Stimulated activated CD4-positive, alpha-beta T cell treated with anti-CD3 and anti-CD28 coated beads, Interleukin-1b, Interleukin-23, amount 100 ng/mL, for 48 hours (primary cell): ENCODE measurements at regions not wholly inside any gene's neighbourhood (a gene's known extent, or its start where the extent isn't known, plus 50 kb on each side); places are given as distances from the start of the nearest gene placed in this dataset.

Experiments
- DNase-seq: peaks from one replicate; pipeline ENCODE4 v3.0.0-alpha.2; 2020

DNA sequence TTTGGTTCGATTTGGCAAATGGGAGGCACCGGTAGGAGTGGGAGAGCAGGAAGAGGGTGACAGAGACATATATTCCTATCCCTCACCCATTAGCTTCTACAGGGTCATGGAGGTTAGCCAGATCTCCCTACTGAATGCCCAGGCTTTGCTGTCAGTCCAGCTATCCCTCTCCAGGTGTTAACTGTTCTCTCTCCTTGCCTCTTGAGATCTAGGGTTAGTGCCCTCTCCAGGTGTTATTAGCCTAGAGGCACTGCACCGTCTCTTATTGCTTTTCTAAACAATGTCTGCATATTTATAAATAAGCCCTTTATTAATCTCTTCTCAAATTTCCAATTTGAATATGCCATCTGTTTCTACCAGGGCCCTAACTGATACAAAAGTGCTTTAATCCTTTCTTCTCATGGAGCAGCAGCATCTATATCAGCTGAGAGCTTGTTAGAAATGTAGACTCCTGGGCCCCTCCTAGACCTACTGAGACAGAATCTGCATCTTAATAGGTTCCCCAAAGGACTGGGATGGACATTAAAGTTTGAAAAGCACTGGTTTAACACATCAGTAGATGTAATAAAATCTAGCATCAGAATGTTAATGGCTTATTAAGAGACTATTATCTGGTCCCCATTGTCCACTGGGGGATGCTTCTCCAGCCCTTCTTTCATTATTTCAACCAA is 322.5 kb upstream of the SLC24A2 start:
- no peak for DNase-seq

DNA sequence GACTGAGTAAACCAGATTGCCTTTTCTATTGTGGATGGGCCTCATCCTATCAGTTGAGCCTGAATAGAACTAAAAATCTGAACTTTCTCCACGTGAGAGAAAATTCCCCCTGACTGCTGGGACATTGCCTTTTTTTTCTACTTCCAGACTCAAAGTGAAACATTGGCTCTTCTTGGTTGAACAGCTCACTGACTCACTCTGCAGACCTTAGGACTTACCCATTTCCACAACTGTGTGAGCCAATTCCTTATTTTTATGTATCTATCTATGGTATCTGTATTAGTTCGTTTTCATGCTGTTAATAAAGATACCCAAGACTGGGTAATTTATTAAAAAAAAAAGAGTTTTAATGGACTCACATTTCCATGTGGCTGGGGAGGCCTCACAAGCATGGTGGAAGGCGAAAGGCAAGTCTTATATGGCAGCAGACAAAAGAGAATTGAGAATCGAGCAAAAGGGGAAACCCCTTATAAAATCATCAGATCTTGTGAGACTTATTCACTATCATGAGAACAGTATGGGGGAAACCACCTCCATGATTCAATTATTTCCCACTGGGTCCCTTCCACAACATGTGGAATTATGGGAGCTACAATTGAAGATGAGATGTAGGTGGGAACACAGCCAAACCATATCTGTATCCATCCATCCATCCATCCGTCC is 306.7 kb upstream of the SLC24A2 start:
- DNase-seq, result no peak

DNA sequence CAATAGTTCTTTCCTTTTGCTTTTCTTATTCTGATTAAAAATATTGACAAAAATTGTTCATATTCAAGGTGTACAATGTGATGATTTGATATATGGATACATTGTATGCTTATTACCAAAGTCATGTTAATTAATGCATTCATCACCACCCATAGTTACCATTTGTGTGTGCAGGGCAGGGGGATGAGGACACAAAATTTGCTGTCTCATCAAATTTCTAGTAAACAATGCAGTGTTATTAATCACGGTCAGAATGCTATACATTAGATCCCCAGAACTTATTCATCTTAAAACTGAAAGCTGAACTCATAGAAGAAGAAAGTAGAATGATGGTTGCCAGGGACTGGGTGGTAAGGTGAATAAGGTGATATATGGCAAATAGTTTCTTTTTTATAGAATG is 303.7 kb upstream of the SLC24A2 start:
- no peak for DNase-seq

DNA sequence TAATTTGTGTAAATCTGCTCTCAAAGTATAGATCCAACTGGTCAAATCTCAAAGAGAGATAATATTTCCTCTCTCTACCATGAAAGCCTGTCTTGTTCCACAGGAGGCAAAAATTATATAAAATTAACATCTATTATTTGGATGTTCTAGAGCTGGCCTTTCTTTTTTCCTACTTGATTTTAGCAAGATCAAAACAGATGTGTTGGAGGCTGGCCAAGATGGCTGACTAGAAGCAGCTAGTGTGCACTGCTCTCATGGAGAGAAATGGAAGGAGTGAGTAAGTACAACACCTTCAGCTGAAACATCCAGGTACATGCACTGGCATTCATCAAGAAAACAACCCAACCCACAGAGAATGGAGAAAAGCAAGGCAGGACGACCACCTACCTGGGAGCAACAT is 298.6 kb upstream of the SLC24A2 start:
- no peak for DNase-seq

DNA sequence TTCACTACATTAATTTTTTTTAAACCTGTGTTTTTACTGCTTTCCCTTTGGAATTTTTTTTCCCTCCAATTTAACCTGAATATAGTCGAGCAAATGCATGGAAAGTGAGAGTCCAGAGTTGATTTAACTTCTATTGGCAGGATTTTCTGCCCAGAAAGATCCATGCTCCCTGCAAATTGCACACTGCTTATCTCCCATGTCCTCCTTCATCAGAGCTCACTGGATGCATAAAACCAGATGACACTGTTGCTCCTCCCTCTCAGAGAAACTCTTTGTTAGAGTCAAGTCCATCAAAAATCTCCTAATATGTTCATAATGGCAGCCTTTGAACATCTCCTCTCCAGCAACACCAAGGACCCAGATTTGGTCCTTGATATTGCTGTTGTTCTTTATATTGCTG is 297.0 kb upstream of the SLC24A2 start:
- no peak for DNase-seq

DNA sequence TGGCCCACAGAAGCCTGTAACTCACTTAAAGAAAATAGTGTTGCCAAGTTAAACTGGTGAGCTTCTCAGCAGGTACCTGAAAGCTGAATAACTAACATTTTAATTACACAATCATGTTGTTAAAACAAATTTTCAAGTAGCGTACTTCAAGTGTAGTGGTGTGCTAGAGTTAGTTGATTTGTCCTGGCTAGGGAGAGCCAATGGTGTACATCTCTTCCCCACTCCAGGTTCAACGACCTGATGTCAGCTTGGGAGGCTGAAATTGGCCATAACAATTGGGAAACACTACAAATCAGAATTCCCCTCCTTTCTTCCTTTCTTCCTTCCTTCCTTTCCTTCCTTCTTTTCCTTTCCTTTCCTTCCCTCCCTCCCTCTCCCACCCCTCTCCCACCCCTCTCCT is 295.3 kb upstream of the SLC24A2 start:
- DNase-seq, result no peak

DNA sequence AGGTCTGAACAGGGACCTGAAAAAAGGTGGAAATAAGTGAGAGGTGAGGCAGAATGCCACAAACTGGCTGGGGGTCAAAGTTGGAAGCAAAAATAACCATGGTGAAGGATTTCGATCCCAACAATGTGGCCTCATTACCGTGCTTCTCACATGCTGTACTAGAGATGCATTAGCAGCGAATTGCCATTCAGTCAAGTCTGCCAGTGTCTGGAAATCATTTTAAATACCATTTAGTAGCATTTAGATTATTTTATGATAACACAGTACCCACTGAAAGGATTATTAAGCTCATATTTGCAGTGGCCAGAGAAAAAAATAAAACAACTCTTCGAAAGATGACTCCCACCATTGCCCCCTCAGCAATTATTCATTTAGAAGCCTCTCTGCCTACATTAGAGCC is 294.6 kb upstream of the SLC24A2 start:
- DNase-seq, result no peak

DNA sequence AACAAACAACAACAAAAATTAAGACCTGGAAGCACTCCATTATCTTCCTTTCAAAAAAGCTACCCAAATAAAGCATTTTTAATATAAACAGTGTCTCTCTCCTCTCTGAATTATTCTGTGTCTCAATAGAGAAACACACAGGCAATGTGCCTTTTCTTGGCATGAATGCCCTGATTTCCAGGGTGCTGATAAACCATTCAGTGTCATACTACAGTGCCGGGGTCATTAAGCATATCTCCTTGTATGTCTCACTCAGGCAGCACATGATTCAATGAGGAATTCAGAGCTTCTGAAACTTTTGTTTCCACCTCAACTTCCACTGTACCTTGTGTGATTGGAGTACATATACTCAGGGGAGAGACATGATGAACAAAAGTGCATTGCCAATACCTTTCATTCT is 294.0 kb upstream of the SLC24A2 start:
- DNase-seq, result no peak

DNA sequence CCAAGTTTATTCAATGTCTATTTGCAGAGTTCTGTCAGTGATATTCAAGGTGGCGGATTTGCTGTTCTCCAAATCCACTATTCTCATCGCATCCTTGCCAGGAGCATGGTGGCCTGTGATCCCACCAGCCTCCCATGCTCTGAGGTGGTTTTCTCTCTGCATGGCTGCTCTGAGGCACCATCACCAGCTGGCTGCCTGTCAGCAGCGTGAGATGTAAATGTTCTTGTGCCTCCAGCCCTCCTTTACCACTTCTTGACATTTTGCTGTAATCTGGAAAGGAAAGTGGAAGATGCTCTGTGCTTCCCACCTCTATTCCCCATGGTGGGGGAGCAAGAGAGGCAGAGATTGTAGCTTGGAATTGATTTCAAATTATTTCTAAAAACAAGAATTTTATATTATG is 293.6 kb upstream of the SLC24A2 start:
- DNase-seq, result no peak

DNA sequence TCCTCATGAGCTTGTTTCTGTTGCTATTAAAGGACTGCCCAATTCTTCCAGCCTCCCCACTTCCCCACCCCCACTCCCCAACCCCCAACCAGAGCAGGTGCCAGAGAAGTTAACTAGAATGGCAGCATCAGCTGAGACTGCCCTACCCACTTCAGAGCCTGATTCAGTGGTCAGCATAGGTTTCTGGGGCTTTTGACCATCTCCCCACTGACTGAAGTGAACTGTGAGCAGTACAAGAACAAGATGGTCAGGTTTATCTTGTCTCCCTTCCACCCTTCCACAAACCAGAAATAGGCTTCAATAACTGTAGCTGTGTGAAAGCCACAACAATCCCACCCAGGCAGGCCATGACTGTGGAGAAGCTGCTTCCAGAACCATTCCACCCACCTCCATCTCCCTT is 289.4 kb upstream of the SLC24A2 start:
- DNase-seq, result no peak

DNA sequence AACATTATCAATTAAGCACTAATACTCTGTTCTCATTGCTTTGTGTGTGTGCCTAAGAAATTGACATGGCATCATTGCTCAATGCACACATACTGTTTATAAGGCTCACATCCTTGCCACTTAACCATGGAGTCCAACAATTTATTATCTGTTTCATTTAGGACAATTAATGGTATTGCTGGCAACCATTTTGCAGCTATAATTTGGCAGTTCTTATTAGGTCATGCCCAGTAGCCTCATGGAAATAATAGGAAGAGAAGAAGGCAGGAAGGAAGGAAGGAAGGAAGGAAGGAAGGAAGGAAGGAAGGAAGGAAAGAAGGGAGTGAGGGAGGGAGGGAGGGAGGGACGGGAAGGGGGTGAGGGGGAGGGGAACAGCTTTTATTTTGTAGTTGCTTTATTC is 285.5 kb upstream of the SLC24A2 start:
- DNase-seq, result no peak

DNA sequence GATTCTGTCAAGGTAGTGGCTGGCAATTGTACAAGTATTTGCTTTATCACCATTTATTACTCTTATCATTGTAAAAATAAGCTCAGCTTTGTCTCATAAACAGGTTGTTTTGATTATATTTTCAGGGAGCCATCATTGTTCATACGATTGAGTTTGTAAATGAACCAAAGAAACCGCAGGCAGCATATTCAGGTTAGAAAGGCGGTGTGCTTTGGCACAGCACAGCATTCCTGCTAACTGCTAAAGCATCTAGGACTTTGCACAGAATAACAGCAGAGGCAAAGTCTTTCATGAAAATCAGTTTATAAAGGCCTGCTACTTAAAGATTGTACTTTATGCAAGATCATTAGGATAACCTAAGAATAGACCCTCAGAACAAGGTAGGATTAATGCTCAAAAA is 281.5 kb upstream of the SLC24A2 start:
- no peak for DNase-seq

DNA sequence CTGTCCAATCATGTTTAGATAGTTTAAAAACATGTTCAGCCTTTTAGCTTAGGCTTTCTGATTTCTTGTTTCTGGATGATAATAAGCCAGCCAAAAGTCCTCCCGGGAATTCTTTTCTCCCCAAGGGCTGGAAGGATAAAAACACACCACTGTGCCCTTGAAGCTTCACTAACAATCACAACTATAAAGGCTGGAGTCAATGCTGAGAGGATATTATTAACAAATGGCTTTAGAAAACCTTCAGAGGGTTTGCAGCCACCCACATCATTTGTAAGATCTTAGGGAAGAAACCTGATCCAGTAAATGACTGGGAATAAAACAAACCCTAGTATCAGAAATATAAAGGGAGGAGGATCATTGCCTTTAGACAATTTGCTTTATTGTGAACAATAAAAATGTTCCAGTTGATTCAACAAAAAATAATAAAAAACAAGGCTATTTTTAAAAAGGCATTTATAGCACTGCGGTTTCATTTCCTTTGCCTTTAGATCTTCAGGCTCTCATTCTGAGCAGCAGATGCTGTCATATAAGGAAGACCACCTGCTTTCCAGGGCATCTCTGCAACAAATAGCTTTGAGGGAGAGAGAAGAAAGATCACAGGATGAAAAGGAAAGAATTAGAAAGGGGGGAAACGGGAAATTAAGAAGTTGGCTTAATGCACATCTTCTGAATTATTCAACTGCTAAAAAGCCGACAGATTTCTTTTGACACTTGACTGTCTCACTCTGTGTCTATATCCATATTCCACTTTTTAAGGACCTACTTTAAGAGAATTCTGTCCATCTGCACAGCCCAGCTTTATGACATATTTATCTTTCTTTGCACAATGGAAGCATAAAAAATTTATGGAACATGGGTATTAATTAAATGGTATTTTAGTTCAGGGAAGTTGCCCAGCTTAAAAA is 277.2 kb upstream of the SLC24A2 start:
- DNase-seq, result no peak

DNA sequence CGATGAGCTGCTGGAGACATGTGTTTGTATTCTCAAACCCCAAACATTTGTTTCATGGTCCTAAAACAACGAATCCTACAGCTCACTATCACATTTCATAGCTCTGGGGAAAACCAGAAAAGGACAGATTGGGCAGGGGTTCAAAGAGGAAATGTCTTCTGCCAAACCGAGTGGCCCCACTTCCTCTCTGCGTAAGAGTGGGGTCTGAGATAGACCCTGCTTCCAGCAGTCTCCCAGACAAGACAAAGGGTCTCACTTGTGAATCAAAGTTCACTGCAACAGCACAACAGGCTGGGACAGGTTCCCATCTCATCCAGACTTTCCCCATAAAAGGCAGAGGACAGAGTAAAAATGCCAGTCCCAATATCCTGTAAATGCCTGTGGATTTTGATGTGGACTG is 276.2 kb upstream of the SLC24A2 start:
- no peak for DNase-seq

DNA sequence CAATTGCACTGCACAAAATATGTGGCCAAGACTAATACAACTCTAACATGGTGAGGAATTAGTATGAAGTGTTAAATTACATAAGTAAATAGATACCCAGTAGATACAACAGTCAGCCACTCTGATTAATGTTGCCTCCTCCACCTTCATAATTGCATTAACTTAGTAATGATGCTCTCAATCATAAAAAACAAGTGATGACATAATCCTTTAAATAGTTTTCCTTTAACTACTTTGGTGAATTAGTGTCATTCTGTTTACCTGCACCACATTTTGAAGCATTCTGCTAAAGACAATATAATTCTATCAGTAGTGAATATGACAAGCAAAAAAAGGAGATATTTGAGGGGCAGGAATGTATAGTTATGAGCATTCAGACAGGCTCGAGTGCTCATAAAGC is 265.9 kb upstream of the SLC24A2 start:
- no peak for DNase-seq

DNA sequence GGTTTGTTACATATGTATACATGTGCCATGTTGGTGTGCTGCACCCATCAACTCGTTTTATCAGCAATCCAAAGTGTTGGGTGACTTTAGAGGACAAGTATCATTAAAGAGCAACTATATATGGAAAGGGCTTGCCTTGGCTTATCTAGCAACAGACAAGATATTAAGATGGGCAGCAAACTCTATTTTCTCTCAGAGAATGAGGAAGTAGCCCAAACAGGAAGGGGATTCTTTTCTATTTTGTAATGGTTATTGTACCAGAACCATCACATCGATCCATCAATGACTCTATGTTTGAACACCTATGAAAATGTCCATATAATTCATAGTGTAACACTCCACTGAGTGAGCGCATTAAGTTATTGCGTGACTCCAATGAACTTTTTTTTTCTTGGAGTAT is 260.1 kb upstream of the SLC24A2 start:
- no peak for DNase-seq

DNA sequence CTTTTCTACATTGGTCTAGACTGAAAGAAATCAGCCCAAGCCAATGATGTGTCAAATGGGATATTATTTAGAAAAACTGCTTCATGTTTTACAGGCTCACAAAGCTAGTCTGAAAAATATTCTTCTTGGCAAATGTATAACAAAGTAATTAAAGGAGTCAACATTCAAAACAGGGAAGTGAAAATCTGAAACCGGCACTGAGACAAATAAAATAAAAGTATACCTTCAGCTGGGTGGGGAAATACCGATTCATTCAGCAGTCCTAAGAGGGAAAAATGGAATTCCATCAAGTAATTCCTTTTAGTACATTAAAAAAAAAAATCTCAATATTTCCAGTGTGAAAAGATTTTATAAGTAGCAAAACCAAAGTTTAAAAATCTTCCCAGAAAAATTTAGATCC is 259.6 kb upstream of the SLC24A2 start:
- no peak for DNase-seq

DNA sequence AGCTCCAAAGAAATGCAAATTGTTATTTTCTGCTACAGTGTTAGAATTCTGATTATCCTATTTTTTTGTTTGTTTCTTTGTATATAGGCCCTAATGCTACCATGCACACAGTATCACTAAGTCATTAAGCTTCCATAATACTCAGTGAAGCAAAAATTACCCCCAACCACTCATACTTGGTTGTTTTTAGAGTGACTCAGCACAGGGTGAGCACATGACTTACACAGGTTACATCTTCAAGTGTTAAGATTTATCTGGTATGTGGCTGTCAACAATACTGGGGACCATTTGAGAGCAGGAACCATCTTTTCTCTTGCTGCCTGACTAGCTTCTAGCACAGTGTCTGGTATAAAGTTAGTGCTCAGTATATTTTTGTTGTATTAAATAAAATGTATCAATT is 255.8 kb upstream of the SLC24A2 start:
- DNase-seq, result no peak

DNA sequence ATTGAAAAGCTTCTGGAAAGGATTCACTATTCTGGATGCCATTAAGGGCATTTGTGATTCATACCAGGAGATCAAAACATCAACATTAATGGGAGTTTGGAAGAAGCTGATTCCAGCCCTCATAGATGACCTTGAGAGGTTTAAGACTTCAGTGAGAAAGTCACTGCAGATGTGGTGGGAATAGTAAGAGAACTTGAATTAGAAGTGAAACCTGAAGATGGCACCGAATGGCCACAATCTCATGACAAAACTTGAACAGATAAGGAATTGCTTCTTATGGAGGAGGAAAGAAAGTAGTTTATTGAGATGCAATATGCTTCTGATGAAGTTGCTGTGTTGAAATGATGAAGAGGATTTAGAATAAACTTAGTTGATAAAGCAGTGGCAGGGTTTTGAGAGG is 254.6 kb upstream of the SLC24A2 start:
- DNase-seq, result no peak

DNA sequence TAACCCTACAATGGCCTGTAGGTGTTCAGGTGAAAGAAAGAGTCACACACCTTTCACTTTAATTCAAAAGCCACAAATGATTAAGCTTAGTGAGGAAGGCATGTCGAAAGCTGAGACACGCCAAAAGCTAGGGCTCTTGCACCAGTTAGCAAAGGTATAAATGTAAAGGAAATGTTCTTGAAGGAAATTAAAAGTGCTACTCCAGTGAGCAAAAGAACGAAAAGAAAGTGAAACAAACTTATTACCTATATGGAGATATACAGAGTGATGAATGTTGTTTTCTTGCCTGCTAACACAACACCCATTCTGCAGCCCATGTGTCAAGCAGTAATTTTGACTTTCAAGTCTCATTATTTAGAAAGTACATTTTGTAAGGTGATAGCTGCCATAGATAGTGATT is 254.2 kb upstream of the SLC24A2 start:
- DNase-seq, result peak; percentile 20

DNA sequence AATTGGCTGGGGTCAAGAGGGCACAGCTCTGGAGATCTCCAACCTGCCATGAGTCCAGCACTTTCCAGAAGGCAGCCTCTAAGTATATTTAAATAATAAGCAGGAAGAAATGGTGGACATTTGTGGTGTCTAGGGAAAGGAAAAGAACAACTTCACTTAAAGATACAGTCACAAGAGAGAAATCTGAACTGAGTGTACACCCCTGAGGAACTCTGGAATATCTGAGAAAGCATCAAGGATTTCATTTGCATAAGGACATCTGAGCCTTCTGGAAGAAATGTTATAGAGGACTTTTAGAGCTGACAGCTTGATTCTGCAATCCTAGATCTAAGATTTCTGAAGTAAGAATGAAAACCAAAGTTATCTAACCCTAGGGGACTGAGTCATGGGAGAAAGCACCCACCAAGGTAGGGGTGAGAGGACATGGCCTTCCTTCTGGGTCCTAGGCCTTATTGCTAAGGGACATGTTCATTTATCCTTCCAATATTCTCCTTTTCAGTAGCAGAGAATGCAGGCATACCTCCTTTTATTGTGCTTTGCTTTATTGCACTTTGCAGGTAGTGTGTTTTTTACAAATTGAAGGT is 253.4 kb upstream of the SLC24A2 start:
- DNase-seq, result no peak

DNA sequence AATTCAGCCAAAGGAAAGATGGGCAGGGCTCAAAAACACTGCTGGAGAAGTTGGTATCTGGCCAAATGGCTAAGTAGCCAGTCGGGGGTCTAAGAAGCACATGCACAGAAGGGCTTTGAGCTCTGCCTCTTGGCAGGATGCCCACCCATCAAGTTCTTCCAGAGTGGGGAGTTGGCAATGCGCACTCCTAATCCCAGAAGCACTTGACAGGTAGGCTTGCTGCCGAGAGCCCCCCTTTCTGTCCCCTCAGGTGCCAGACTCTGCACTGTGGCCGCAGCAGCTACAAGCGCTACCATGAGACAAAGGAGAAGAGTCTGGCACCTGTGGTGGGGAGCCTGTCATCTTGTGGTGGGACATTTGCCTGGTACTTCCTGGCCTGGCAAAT is 252.9 kb upstream of the SLC24A2 start:
- DNase-seq, result no peak

DNA sequence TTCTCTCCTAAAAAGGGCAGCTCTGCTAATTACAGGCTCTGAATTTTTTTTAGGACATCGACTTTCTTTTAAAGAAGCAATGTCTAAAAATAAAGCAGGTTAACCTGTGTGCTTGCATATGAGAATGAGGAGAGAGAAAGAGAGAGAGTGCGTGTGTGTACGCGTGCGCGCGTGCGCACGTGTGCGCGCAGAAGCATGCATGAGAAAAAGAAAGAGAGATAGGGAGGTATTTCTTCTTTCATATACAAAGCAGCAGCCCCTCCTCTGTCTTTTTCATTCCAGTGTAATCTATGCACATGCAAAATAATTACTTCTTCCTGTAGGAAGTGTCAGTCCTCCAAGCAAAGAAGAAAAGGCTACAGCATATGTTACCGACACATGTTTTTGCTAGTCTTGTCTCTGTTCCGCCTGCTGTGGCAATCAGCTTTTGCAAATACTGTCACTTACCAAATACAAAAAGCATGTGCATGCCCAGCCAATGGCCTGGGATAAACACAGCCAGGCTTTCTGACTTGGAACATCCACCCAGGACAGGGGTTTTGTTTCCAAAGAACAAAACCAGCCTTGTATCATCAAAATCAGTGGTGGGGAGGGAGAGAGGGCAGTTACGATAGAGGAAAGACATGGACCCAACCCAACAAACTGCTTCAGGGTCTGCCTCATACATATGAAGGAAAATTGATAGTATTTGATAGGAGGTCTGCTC is 252.3 kb upstream of the SLC24A2 start:
- no peak for DNase-seq
